ENCODE measurements at regions not wholly inside any gene's neighbourhood (a gene's known extent, or its start where the extent isn't known, plus 50 kb on each side); places are given as distances from the start of the nearest gene placed in this dataset.

GRCh38 chr6:92790381-92790780, 629.0 kb downstream of the EPHA7 start:
- Mint-ChIP-seq H3K4me1 (ENCODE audit: low read depth) (no peaks in the 10 kb centered on the region), H3K4me3 (no peak overlapping the region), H3K27ac (no peak overlapping the region), H3K9me3 (peaks cover 11% of the 10 kb centered on the region), H3K36me3 (ENCODE audit: low read depth) (no peaks in the 10 kb centered on the region), H3K27me3 (ENCODE audit: low read depth) (no peaks in the 10 kb centered on the region)
- no peak for DNase-seq (ENCODE audit: low spot score)

GRCh38 chr6:92784235-92784634, 635.1 kb downstream of the EPHA7 start:
- no peaks in the 10 kb centered on the region for H3K36me3 Mint-ChIP-seq (ENCODE audit: low read depth)
- no peak overlapping the region for H3K4me3 Mint-ChIP-seq
- peaks cover 8% of the 10 kb centered on the region for H3K9me3 Mint-ChIP-seq
- no peaks in the 10 kb centered on the region for H3K27me3 Mint-ChIP-seq (ENCODE audit: low read depth)
- no peak overlapping the region for H3K27ac Mint-ChIP-seq
- no peaks in the 10 kb centered on the region for H3K4me1 Mint-ChIP-seq (ENCODE audit: low read depth)
- DNase-seq (ENCODE audit: low spot score) = no peak

GRCh38 chr6:92779746-92780145, 639.6 kb downstream of the EPHA7 start:
- H3K27ac Mint-ChIP-seq = no peak overlapping the region
- no peak for DNase-seq (ENCODE audit: low spot score)
- no peak overlapping the region for H3K4me3 Mint-ChIP-seq
- no peaks in the 10 kb centered on the region for H3K4me1 Mint-ChIP-seq (ENCODE audit: low read depth)
- H3K36me3 Mint-ChIP-seq (ENCODE audit: low read depth) = no peaks in the 10 kb centered on the region
- no peaks in the 10 kb centered on the region for H3K9me3 Mint-ChIP-seq
- no peaks in the 10 kb centered on the region for H3K27me3 Mint-ChIP-seq (ENCODE audit: low read depth)

- no peaks in the 10 kb centered on the region for H3K4me1 Mint-ChIP-seq (ENCODE audit: low read depth)
- H3K27ac Mint-ChIP-seq = no peak overlapping the region
- no peaks in the 10 kb centered on the region for H3K36me3 Mint-ChIP-seq (ENCODE audit: low read depth)
- H3K4me3 Mint-ChIP-seq = no peak overlapping the region
- no peaks in the 10 kb centered on the region for H3K9me3 Mint-ChIP-seq
- no peaks in the 10 kb centered on the region for H3K27me3 Mint-ChIP-seq (ENCODE audit: low read depth)
- DNase-seq (ENCODE audit: low spot score) = no peak
Observed at GRCh38 chr6:92777146-92777740, 642.1 kb downstream of the EPHA7 start.

GRCh38 chr6:92770540-92770939, 648.8 kb downstream of the EPHA7 start:
- H3K9me3 Mint-ChIP-seq = no peaks in the 10 kb centered on the region
- H3K27me3 Mint-ChIP-seq (ENCODE audit: low read depth) = no peaks in the 10 kb centered on the region
- H3K36me3 Mint-ChIP-seq (ENCODE audit: low read depth) = no peaks in the 10 kb centered on the region
- H3K4me1 Mint-ChIP-seq (ENCODE audit: low read depth) = no peaks in the 10 kb centered on the region
- DNase-seq (ENCODE audit: low spot score) = no peak
- no peak overlapping the region for H3K27ac Mint-ChIP-seq
- no peak overlapping the region for H3K4me3 Mint-ChIP-seq

- no peak for DNase-seq (ENCODE audit: low spot score)
- H3K4me3 Mint-ChIP-seq = no peak overlapping the region
- no peaks in the 10 kb centered on the region for H3K27me3 Mint-ChIP-seq (ENCODE audit: low read depth)
- H3K36me3 Mint-ChIP-seq (ENCODE audit: low read depth) = no peaks in the 10 kb centered on the region
- no peaks in the 10 kb centered on the region for H3K9me3 Mint-ChIP-seq
- H3K27ac Mint-ChIP-seq = no peak overlapping the region
- no peaks in the 10 kb centered on the region for H3K4me1 Mint-ChIP-seq (ENCODE audit: low read depth)
Observed at GRCh38 chr6:92767101-92767500, 652.3 kb downstream of the EPHA7 start.

- H3K27me3 Mint-ChIP-seq (ENCODE audit: low read depth) = no peaks in the 10 kb centered on the region
- no peaks in the 10 kb centered on the region for H3K9me3 Mint-ChIP-seq
- H3K36me3 Mint-ChIP-seq (ENCODE audit: low read depth) = no peaks in the 10 kb centered on the region
- H3K4me1 Mint-ChIP-seq (ENCODE audit: low read depth) = no peaks in the 10 kb centered on the region
- no peak overlapping the region for H3K4me3 Mint-ChIP-seq
- no peak overlapping the region for H3K27ac Mint-ChIP-seq
- DNase-seq (ENCODE audit: low spot score) = no peak
Observed at GRCh38 chr6:92763680-92764079, 655.7 kb downstream of the EPHA7 start.

GRCh38 chr6:92763274-92763584, 656.1 kb downstream of the EPHA7 start:
- Mint-ChIP-seq H3K36me3 (ENCODE audit: low read depth) (no peaks in the 10 kb centered on the region), H3K4me3 (no peak overlapping the region), H3K4me1 (ENCODE audit: low read depth) (no peaks in the 10 kb centered on the region), H3K27me3 (ENCODE audit: low read depth) (no peaks in the 10 kb centered on the region), H3K9me3 (no peaks in the 10 kb centered on the region), H3K27ac (no peak overlapping the region)
- no peak for DNase-seq (ENCODE audit: low spot score)

GRCh38 chr6:92762443-92763273, 656.7 kb downstream of the EPHA7 start:
- no peaks in the 10 kb centered on the region for H3K27me3 Mint-ChIP-seq (ENCODE audit: low read depth)
- no peak for DNase-seq (ENCODE audit: low spot score)
- no peak overlapping the region for H3K4me3 Mint-ChIP-seq
- H3K36me3 Mint-ChIP-seq (ENCODE audit: low read depth) = no peaks in the 10 kb centered on the region
- H3K9me3 Mint-ChIP-seq = no peaks in the 10 kb centered on the region
- H3K4me1 Mint-ChIP-seq (ENCODE audit: low read depth) = no peaks in the 10 kb centered on the region
- H3K27ac Mint-ChIP-seq = no peak overlapping the region

GRCh38 chr6:92759178-92759577, 660.2 kb downstream of the EPHA7 start:
- H3K4me1 Mint-ChIP-seq (ENCODE audit: low read depth) = no peaks in the 10 kb centered on the region
- H3K27ac Mint-ChIP-seq = no peak overlapping the region

GRCh38 chr6:92757925-92758324, 661.4 kb downstream of the EPHA7 start:
- H3K27me3 Mint-ChIP-seq (ENCODE audit: low read depth) = no peaks in the 10 kb centered on the region
- DNase-seq (ENCODE audit: low spot score) = no peak
- no peak overlapping the region for H3K4me3 Mint-ChIP-seq
- no peaks in the 10 kb centered on the region for H3K9me3 Mint-ChIP-seq
- H3K4me1 Mint-ChIP-seq (ENCODE audit: low read depth) = no peaks in the 10 kb centered on the region
- H3K27ac Mint-ChIP-seq = no peak overlapping the region
- H3K36me3 Mint-ChIP-seq (ENCODE audit: low read depth) = no peaks in the 10 kb centered on the region

More at GRCh38 chr6:92759178-92759577, 660.2 kb downstream of the EPHA7 start:
- Mint-ChIP-seq H3K27me3 (ENCODE audit: low read depth) (no peaks in the 10 kb centered on the region), H3K9me3 (no peaks in the 10 kb centered on the region), H3K4me3 (no peak overlapping the region), H3K36me3 (ENCODE audit: low read depth) (no peaks in the 10 kb centered on the region)
- no peak for DNase-seq (ENCODE audit: low spot score)

GRCh38 chr6:92756912-92757311, 662.4 kb downstream of the EPHA7 start:
- H3K27ac Mint-ChIP-seq = no peak overlapping the region
- H3K36me3 Mint-ChIP-seq (ENCODE audit: low read depth) = no peaks in the 10 kb centered on the region
- H3K4me3 Mint-ChIP-seq = no peak overlapping the region
- H3K9me3 Mint-ChIP-seq = peaks cover 10% of the 10 kb centered on the region
- H3K27me3 Mint-ChIP-seq (ENCODE audit: low read depth) = no peaks in the 10 kb centered on the region
- H3K4me1 Mint-ChIP-seq (ENCODE audit: low read depth) = no peaks in the 10 kb centered on the region
- no peak for DNase-seq (ENCODE audit: low spot score)

GRCh38 chr6:92753956-92754355, 665.4 kb downstream of the EPHA7 start:
- H3K4me1 Mint-ChIP-seq (ENCODE audit: low read depth) = no peaks in the 10 kb centered on the region
- no peaks in the 10 kb centered on the region for H3K27me3 Mint-ChIP-seq (ENCODE audit: low read depth)
- H3K4me3 Mint-ChIP-seq = no peak overlapping the region
- no peak for DNase-seq (ENCODE audit: low spot score)
- no peak overlapping the region for H3K27ac Mint-ChIP-seq
- peaks cover 18% of the 10 kb centered on the region for H3K9me3 Mint-ChIP-seq
- H3K36me3 Mint-ChIP-seq (ENCODE audit: low read depth) = no peaks in the 10 kb centered on the region

GRCh38 chr6:92752114-92752513, 667.2 kb downstream of the EPHA7 start:
- peaks cover 18% of the 10 kb centered on the region for H3K9me3 Mint-ChIP-seq
- H3K27ac Mint-ChIP-seq = no peak overlapping the region
- no peaks in the 10 kb centered on the region for H3K36me3 Mint-ChIP-seq (ENCODE audit: low read depth)
- H3K4me1 Mint-ChIP-seq (ENCODE audit: low read depth) = no peaks in the 10 kb centered on the region
- no peaks in the 10 kb centered on the region for H3K27me3 Mint-ChIP-seq (ENCODE audit: low read depth)
- DNase-seq (ENCODE audit: low spot score) = no peak
- no peak overlapping the region for H3K4me3 Mint-ChIP-seq

GRCh38 chr6:92748131-92748530, 671.2 kb downstream of the EPHA7 start:
- DNase-seq (ENCODE audit: low spot score) = no peak
- Mint-ChIP-seq H3K27me3 (ENCODE audit: low read depth) (no peaks in the 10 kb centered on the region), H3K4me3 (no peak overlapping the region), H3K27ac (no peak overlapping the region), H3K4me1 (ENCODE audit: low read depth) (no peaks in the 10 kb centered on the region), H3K9me3 (peaks cover 18% of the 10 kb centered on the region), H3K36me3 (ENCODE audit: low read depth) (no peaks in the 10 kb centered on the region)
